NCI-H2171 (cell line): ENCODE measurements at regions not wholly inside any gene's neighbourhood (a gene's known extent, or its start where the extent isn't known, plus 50 kb on each side); places are given as distances from the start of the nearest gene placed in this dataset.
"Not testable (repeated sequence)": the region's sequence is repeated elsewhere in the genome, so short reads cannot be mapped to it uniquely, and the experiment has no call there.

Experiments
- DNase-seq: peaks from one replicate; lab custom pipeline; 2025; lab: John Stamatoyannopoulos, UW

DNA sequence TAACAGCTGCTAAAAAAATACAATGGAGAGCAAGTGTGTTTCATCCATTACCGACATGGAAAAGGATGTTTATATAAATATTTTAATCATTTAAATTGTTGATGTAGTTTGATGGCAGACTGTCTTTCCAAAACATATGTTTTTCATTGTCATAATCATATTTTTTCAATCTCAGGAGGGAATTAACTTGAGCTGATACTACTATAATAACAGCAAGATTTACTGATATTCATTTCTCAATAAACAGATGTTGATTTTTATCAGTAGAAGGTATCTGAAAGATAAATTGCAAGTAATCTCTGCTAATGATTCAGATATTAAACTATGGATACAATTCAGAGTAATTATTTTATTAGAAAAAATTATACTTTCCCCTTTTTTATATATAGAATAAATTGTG is 274.9 kb upstream of the TMEFF2 start:
- no peak for DNase-seq

DNA sequence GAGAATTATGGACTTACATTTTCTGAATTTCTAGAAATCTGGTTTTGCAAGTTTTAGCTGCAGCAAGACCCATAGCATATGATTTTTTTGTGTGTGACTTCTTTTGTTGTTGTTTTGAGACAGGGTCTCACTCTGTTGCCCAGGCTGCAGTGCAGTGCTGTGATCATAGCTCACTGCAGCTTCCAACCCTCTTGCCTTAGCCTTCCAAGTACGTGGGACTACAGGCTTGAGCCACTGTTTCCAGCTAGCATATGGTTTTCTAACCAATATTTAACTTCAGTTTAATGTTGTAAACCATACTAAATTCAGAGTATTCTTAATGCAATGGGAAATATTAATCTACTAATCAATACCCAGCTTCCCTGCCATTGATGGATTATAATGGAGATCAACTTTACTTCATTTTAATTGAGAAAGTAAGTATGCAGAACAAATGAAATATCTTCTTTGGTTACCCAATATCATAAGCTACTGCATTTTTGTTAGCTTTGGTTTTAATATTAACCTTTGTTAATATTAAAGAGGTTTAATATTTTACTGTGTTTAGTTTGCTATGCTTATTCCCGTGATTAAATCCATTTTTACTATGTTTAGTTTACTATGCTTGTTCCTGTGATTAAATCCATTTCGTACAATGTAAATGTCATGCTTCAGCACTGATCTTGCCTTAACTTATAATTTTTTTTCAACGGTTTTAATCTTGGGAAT is 273.4 kb upstream of the TMEFF2 start:
- DNase-seq: no peak

DNA sequence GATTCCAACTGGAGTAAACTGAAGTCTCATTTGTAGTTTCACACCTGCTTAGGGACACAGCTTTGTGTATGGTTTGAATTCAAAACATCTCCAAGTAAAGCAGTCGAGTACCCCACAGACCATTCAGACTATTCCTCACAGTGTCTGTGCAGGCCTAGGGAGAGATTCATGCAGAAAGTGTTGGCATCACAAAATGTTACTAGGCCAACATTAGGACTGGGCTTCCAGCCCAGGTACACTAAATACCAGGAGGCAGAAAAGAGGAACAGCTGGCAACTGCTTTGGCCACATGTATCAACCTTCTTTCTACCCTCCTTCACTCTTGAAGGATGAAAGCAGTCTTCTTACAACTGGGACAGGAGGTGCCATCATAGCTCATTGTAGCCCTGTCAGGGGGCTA is 270.4 kb upstream of the TMEFF2 start:
- DNase-seq: no peak

DNA sequence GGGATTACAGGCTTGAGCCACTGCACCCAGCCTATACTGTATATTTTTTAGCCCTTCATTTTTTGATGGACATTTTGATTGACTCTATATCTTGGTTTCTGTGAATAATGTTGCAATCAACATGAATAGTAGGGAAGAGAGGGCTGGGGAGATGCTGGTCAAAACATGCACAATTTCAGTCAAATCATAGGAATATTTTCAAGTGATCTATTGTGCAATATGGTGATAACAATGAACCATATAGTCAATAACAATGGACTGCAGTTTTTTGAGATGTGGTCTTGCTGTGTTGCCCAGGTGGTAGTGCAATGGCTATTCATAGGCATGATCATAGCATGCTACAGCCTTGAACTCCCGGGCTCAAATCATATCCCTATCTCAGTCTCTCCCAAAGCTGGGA is 264.7 kb upstream of the TMEFF2 start:
- no peak for DNase-seq

DNA sequence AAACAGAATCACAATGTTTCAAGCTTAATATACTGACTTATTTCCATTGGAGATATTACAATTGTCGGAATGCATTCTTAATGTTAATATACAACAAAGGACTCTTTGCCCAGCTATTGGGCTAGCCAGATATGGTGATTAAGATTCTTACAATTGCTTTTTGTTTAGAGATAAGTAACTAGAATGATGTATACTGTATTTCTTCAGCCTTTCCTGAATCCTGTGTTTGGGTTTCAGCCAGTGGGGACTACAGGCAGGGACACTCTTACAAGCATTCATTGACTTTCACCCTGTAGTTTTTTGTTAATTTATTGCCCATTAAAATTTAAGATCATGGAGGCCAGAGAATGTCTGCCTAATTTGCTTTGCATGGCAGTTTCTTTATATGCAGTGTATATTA is 254.1 kb upstream of the TMEFF2 start:
- no peak for DNase-seq

DNA sequence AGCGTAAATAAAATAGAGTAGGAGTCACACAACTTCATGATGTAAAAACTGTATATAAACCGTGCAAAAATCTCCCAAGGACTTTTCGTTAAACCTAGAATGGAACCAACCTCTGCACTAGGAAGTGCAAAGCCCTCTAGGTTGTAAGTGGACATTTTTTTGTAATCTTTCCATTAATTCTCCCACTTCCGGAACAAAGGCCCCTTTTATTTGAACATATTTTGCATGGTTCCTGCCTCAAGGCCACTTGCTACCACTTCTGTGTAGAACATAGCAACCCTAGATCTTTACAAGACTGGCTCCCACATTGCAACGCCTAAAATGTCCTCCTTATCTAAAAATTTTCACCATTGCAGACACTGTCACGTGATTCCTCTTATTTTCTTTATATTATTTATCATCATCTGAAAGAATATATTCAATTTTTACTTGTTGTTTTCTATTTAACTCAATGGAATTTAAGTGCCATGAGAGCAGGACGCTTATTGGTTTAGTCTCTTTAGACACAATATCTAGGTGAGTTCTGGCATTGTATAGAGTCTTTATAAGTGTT is 249.6 kb upstream of the TMEFF2 start:
- DNase-seq: no peak

DNA sequence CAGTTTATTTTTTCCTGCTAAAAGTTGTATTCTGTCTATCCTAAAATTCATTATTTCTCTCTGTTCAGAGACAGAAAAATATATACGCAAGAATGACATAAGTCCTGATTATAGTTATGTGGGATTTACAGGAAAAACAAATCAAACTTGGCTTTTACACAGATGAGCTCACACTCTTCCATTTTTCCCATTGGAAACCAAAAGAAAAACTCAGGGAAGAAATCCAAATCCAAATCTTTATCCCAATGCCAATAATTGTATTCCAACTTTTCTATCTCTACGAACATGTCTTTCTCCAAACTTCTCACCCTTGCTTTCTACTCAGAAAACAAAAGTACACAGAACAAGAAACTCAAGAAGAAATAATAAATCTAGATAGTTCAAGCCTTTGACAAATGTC is 249.1 kb upstream of the TMEFF2 start:
- DNase-seq: no peak

DNA sequence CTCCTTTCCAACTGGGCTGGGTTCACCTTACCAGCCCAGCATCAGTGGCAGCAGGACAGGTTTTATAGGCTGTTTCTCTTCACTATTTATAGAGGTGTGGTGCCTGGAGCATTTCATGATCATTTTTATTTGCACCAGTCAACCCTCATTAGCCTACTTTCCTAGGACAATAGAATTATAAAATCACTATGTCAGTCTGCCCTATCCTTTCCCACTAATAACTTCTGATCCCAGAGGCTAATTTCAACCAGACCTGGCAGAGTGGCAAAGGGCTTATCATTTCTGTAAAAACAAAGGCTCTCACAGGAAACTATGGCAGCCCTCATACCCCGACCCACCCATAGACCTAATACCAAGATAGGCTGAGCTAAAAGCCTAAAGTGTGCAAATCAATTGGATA is 243.5 kb upstream of the TMEFF2 start:
- DNase-seq: no peak

DNA sequence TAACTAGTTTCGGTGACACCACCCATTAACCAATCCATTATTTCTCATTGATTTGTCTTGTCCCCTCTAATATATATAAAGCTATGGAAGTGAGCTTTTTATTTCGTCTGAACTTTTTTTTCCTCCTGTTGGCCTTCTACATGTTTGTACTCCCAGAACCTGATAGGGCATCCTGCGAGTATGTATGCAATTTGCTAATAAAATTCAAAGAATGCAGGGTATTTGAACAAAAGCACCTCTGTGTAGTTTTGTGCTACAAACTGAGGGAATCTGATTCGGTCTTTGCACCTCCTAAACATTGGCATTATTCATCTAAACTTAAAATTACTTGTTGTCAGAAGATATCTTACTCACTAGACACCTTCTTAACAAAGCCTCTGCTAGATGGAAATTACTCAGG is 242.9 kb upstream of the TMEFF2 start:
- no peak for DNase-seq

DNA sequence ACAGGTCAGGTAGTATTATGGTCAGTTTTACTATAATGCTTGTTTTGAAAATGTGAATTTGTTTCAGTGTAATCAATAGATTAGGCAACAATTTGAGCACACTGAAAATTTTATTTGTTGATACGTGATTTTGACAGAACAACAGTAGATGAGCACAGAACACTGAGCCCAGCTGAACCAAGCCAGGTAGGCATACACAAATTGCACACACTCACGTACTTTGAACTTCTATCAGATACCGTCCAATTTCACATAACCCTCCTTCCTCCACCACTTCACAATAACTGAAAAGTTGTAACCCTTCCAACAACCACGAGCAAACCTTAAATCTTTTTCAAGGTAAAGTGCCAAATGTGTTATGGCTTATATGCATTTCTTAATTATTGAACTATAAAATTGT is 229.5 kb upstream of the TMEFF2 start:
- no peak for DNase-seq

DNA sequence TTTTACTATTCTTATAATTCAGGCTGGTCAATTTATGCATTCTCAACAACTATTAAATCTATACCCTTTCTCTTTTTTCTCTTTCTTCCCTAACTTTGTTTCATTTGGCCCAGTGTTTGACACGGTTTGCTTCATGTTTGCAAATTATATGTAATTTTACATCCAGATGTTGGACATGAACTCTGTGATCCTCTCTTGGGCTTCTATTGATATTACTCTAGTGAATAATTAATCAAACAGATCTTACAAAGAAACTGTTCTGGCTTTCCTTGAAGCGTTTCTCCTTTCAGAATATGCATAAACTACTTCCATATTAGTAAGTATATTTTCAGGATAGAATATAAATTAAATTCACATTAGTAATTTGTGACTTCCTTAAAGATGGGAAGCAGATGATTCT is 225.1 kb upstream of the TMEFF2 start:
- no peak for DNase-seq

DNA sequence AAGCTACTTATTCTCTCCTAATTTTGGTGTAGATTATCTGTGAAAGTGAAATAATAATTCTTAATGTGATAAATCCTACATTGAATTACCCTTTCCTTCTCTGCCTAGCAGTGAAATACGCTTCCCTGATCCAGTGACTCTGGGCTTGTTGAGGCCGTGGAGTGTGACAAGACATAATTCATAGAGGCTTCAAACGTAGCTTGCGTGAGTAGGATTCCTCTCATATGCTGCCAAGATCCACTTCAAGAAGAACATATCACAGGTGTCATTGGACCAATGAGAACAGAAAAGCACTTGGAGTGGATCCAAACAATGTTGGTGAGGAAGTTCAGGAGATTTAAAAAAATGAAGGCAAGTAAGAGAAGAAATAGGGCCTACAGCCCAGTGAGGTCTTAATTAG is 221.3 kb upstream of the TMEFF2 start:
- DNase-seq: no peak

DNA sequence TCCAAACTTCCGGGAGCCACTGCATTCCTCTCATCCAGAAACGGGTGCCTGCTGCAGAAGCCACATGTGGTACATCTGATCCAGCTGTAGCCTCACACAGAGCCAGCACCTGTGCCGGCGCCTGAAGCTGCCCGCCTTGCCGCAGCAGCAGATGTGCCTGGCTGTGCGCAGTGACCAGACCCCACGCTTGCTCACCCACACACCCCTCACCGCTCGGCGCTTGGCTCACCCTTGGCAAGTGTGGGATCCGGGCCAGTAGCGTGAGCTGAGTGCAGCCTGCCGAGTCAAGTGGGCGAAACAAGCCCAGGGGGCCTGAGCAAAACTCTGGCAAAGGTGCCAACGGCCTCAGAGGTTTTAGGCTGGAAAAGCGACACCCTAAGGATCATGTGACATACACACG is 220.1 kb upstream of the TMEFF2 start:
- DNase-seq: no peak

DNA sequence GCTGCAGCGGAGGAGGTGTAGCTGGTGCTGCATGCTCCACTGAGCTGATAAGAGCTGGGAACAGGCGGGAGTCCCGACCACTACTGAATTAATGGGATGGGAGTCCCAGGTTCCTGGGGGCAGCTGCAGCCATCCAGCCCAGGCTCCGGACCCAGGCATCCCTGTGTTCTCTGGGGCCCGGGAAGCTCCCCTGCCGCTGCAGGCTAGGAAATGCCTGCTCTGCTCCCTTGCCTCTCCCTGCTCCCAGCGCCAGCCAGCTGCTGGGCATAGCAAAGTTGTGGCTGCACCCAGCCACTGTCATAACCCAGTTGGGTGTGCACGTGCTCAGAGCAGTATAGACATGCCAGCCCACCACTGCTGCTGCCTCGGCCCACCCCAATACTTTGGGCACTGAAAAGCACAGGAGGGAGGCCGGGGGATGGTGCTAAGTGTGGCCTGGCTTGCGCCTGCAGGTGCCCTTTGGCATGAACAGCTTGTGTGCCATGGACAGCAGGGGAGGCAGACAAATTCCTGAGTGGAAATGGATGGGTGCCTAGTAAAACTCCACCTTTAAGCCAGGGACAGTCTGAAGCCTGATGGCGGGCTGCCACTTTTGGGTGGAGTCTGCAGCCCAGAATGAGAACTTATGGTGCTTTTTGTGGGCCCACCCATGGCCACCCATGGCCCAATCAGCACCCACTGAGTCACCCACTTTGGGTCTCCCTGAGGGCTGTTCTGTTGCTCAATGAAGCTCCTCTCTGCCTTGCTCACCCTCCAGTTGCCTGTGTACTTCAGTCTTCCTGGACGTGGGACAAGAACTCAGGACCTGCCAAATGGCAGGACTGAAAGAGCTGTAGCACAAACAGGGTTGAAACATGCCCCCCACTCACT is 219.3 kb upstream of the TMEFF2 start:
- DNase-seq: no peak

DNA sequence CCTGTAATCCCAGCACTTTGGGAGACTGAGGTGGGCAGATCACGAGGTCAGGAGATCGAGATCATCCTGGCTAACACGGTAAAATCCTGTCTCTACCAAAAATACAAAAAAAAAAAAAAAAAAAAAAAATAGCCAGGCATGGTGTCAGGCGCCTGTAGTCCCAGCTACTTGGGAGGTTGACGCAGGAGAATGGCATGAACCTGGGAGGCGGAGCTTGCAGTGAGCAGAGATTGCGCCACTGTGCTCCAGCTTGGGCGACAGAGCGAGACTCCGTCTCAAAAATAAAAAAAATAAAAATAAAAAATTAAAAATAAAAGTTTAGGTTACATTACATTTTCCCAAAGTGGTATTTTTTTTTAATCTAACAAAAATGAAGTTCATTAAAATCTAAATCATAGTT is 218.1 kb upstream of the TMEFF2 start:
- DNase-seq: not testable (repeated sequence)

DNA sequence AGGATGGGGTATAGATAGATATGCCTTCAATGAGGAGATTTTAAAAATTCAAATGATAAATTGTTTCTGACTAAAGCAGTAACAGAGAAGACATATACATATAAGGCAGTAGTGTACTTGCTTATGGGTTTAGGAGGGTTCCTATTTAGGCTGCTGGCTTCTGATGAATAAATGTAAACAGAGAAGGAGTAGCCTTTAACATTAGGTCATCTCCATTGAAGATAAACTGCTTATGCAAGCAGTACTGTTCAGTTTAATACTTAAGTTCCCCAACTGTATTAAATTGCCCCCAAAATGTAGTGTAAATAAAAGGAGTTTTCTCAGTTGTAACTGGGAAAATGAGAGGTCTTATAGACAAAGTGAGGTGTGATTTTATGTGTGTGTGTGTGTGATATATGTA is 217.7 kb upstream of the TMEFF2 start:
- no peak for DNase-seq

DNA sequence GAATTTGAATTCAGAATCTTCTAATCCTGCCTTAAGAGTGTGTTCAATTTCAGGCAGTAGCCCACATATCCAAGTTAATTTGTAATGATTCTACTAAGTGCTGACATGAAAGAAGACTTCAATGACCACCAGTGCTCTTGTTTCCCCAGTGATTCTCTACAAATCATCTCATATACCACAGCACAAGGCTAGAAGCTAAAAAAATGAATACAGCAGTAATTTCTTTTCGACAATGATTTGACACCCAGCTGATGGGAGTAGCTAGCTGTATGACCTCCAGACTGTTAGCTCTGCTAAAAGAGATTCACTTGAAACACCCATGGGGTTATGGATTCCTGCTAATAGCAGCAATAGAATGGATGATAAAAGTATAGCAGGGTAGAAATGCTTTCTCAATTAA is 217.0 kb upstream of the TMEFF2 start:
- no peak for DNase-seq

DNA sequence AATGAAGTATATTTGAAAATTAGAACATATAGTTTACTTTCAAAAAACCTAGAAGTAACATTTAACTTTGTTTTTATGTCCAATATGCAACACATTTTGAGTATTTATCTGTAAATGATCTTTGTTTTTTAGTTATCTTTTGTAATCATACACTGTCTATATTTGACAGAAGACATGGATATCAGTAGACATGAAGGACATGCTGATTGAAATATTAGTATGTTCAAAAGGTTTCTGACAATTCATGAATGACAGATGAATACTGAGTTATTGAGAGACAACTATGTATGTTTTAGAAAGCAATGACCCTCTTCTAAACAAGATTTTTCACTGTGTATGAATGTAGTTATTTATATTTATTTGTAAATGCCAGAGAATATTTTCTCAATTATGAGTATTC is 215.6 kb upstream of the TMEFF2 start:
- DNase-seq: no peak

DNA sequence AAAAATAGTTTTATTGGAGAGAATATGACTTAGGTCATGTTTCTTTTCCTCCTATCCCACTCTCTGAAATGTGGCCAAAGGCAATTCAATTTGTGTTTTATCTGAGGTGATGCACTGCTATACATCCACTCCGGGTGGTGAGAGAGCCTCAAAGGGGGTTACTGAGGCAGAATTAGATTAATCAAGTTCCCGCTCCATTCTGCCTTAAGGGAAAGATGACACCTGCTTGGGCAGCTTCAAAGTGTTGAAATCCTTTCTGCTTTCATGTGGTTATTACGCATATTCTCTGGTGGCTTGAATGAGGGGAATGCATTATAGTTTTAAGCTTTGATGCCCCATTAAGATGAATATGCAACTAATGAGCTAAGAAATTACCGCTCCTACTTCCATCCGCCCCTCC is 213.0 kb upstream of the TMEFF2 start:
- DNase-seq: no peak

DNA sequence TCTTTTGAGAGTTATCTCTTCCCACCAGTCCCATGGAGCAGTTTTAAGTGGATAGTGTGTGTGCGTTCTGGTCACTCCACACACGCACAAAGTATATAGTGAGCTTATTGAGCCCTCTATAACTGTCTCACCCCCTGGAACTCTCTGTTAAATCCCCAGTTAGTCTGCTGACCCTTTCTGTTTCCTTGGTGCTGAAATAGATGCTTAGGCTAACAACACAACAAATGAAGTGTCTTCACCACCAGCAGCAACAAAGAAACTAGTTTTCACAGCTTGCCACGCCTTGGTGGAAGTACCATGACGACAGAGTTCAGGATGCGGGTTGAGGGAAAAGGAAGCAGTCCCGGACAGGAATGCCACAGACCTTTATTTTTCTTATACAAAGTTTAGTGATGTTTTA is 203.5 kb upstream of the TMEFF2 start:
- DNase-seq: no peak

DNA sequence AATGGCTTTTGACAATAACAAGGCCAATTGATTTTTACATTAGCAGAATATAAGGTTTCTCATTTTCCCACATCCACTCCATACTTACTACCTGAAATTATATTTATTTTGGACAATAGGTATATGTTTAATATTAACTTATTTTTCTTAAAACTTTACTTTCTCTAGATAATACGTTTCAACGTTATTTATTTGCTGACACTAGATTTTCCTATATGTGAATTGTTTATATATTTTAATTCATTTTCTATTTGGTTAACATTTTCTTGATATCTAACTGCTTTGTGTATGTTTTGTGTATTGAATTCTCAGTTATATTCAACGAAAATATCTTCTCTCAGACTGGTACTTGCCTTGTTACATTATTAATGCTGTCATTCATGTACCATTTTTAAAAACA is 199.9 kb upstream of the TMEFF2 start:
- no peak for DNase-seq

DNA sequence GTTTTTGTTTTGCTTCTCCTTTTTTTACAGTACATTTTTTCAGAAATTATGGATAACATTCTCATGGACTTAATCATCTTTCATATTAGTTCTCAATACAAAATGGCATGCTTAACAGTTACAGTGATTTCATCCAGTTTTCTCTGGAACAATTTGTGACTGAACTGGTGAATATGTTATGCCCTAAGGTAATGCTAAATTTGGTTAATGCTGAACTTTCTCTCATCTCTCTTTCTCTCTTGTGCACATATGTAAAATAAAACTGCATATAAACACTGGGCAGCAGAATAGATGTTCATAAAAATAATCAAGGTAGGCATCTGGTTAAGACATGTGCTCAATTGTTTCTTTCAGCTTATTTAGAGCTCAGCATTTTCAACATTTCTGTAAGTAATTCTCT is 196.3 kb upstream of the TMEFF2 start:
- DNase-seq: no peak

DNA sequence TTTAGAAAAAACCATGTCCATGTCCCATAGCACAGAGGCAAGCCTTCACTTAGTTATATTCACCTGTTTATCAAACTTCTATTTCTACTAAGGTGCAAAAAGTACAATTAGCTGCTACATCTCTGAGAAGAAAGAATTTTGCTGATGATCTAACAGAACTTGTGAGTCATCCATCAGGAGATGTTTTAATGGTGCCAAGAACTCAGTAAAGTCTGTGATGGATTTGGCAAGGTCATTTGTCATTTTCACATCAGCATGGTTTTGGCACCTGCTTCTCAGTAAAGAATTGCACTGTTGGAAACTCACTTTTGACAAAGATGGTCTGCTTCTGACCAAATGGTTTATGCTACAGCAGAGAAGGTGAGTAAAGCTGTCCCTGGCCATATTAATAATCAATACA is 195.7 kb upstream of the TMEFF2 start:
- DNase-seq: no peak
